GM08714 (cell line): ENCODE measurements at regions not wholly inside any gene's neighbourhood (a gene's known extent, or its start where the extent isn't known, plus 50 kb on each side); places are given as distances from the start of the nearest gene placed in this dataset.

Experiments used
- H3K4me3 ChIP-seq: fragments of 200-500 bp; sonication (Bioruptor generic); 2 replicates; pipeline ENCODE4 v1.5.1; 2014; ENCODE audit warnings: mild to moderate bottlenecking, low read length, inconsistent platforms
- ZNF274 ChIP-seq: IDR thresholded peaks from 2 replicates; pipeline ENCODE4 v1.6.1; 2012; ENCODE audit warnings: mild to moderate bottlenecking, low read depth, low read length

- no peak overlapping the region for H3K4me3 ChIP-seq
- no peak for TF ChIP-seq ZNF274
Observed at GRCh38 chr18:71115261-71115660, 826.4 kb downstream of the SOCS6 start.

GRCh38 chr18:71114550-71115210 lies 825.8 kb downstream of the SOCS6 start:
- no peak for TF ChIP-seq ZNF274
- no peak overlapping the region for H3K4me3 ChIP-seq

GRCh38 chr18:71107244-71107643 lies 818.4 kb downstream of the SOCS6 start:
- no peak for TF ChIP-seq ZNF274
- no peak overlapping the region for H3K4me3 ChIP-seq

GRCh38 chr18:71106701-71107100 lies 817.9 kb downstream of the SOCS6 start:
- no peak overlapping the region for H3K4me3 ChIP-seq
- no peak for TF ChIP-seq ZNF274

- no peak for TF ChIP-seq ZNF274
- H3K4me3 ChIP-seq, result no peak overlapping the region
Observed at GRCh38 chr18:71105994-71106546, 817.2 kb downstream of the SOCS6 start.

GRCh38 chr18:71105078-71105819 lies 816.4 kb downstream of the SOCS6 start:
- no peak for TF ChIP-seq ZNF274
- no peak overlapping the region for H3K4me3 ChIP-seq

GRCh38 chr18:71079606-71080005 lies 790.8 kb downstream of the SOCS6 start:
- no peak overlapping the region for H3K4me3 ChIP-seq
- TF ChIP-seq ZNF274, result no peak

- H3K4me3 ChIP-seq, result no peak overlapping the region
- TF ChIP-seq ZNF274, result no peak
Observed at GRCh38 chr18:71077451-71077850, 788.6 kb downstream of the SOCS6 start.

GRCh38 chr18:71075147-71075546 lies 786.3 kb downstream of the SOCS6 start:
- H3K4me3 ChIP-seq, result no peak overlapping the region
- TF ChIP-seq ZNF274, result no peak

- no peak overlapping the region for H3K4me3 ChIP-seq
- no peak for TF ChIP-seq ZNF274
Observed at GRCh38 chr18:71068338-71068737, 779.5 kb downstream of the SOCS6 start.

GRCh38 chr18:71049893-71050292 lies 761.0 kb downstream of the SOCS6 start:
- TF ChIP-seq ZNF274, result no peak
- no peak overlapping the region for H3K4me3 ChIP-seq

- no peak for TF ChIP-seq ZNF274
- H3K4me3 ChIP-seq, result no peak overlapping the region
Observed at GRCh38 chr18:71047882-71048281, 759.0 kb downstream of the SOCS6 start.

- no peak for TF ChIP-seq ZNF274
- H3K4me3 ChIP-seq, result no peak overlapping the region
Observed at GRCh38 chr18:71045331-71046065, 756.7 kb downstream of the SOCS6 start.

GRCh38 chr18:71040161-71040560 lies 751.3 kb downstream of the SOCS6 start:
- no peak for TF ChIP-seq ZNF274
- no peak overlapping the region for H3K4me3 ChIP-seq
